ENCODE measurements at regions not wholly inside any gene's neighbourhood (a gene's known extent, or its start where the extent isn't known, plus 50 kb on each side); places are given as distances from the start of the nearest gene placed in this dataset.

- no peak for TF ChIP-seq CTCF (IDR thresholded peaks at IDR 0.05; ENCODE audit: low read depth, low read length)
- no peak overlapping the region for H3K4me3 ChIP-seq (ENCODE audit: low read depth, low read length)
Observed at GRCh38 chr19:31831421-31832175, 482.4 kb upstream of the TSHZ3 start.

- no peak for TF ChIP-seq CTCF (IDR thresholded peaks at IDR 0.05; ENCODE audit: low read depth, low read length)
- no peak overlapping the region for H3K4me3 ChIP-seq (ENCODE audit: low read depth, low read length)
Observed at GRCh38 chr19:31832176-31832548, 482.9 kb upstream of the TSHZ3 start.

- H3K4me3 ChIP-seq (ENCODE audit: low read depth, low read length), result no peak overlapping the region
- TF ChIP-seq CTCF (IDR thresholded peaks at IDR 0.05; ENCODE audit: low read depth, low read length), result no peak
Observed at GRCh38 chr19:31834070-31834469, 484.8 kb upstream of the TSHZ3 start.

- TF ChIP-seq CTCF (IDR thresholded peaks at IDR 0.05; ENCODE audit: low read depth, low read length), result no peak
Observed at GRCh38 chr19:31838163-31838815, 489.1 kb upstream of the TSHZ3 start.

GRCh38 chr19:31840371-31840770 lies 491.1 kb upstream of the TSHZ3 start:
- no peak for TF ChIP-seq CTCF (IDR thresholded peaks at IDR 0.05; ENCODE audit: low read depth, low read length)

More at GRCh38 chr19:31838163-31838815, 489.1 kb upstream of the TSHZ3 start:
- H3K4me3 ChIP-seq (ENCODE audit: low read depth, low read length), result no peak overlapping the region

GRCh38 chr19:31841755-31842154 lies 492.5 kb upstream of the TSHZ3 start:
- H3K4me3 ChIP-seq (ENCODE audit: low read depth, low read length), result no peak overlapping the region
- no peak for TF ChIP-seq CTCF (IDR thresholded peaks at IDR 0.05; ENCODE audit: low read depth, low read length)

More at GRCh38 chr19:31840371-31840770, 491.1 kb upstream of the TSHZ3 start:
- no peak overlapping the region for H3K4me3 ChIP-seq (ENCODE audit: low read depth, low read length)

GRCh38 chr19:31863122-31863521 lies 482.3 kb upstream of the ZNF507 start:
- no peak overlapping the region for H3K4me3 ChIP-seq (ENCODE audit: low read depth, low read length)
- TF ChIP-seq CTCF (IDR thresholded peaks at IDR 0.05; ENCODE audit: low read depth, low read length), result no peak

Measured in WI38 (cell line).